HG03571 (cell line): ENCODE measurements at regions not wholly inside any gene's neighbourhood (a gene's known extent, or its start where the extent isn't known, plus 50 kb on each side); places are given as distances from the start of the nearest gene placed in this dataset.
"Not testable (repeated sequence)": the region's sequence is repeated elsewhere in the genome, so short reads cannot be mapped to it uniquely, and the experiment has no call there.

Experiments used
- ATAC-seq: cut with Tn5 transposase; IDR thresholded peaks from one replicate; pipeline ENCODE4 v1.9.1; 2021; ENCODE audit not compliant: unreplicated experiment

GRCh38 chr6:137707590-137708360, 159.3 kb upstream of the TNFAIP3 start:
- ATAC-seq: peak; percentile 52

GRCh38 chr6:137708481-137708880, 158.6 kb upstream of the TNFAIP3 start:
- no peak for ATAC-seq

- ATAC-seq: no peak
These were observed 157.4 kb upstream of the TNFAIP3 start for GRCh38 chr6:137709424-137710236.

- no peak for ATAC-seq
These were observed 155.1 kb upstream of the TNFAIP3 start for GRCh38 chr6:137711972-137712371.

GRCh38 chr6:137712587-137712986, 154.5 kb upstream of the TNFAIP3 start:
- no peak for ATAC-seq

GRCh38 chr6:137715589-137716045, 151.4 kb upstream of the TNFAIP3 start:
- ATAC-seq: no peak

GRCh38 chr6:137717074-137718073, 149.7 kb upstream of the TNFAIP3 start:
- ATAC-seq: no peak

GRCh38 chr6:137718903-137719302, 148.2 kb upstream of the TNFAIP3 start:
- ATAC-seq: not testable (repeated sequence)

GRCh38 chr6:137722749-137723272, 144.2 kb upstream of the TNFAIP3 start:
- no peak for ATAC-seq

- ATAC-seq: no peak
These were observed 143.6 kb upstream of the TNFAIP3 start for GRCh38 chr6:137723273-137724017.

- ATAC-seq: no peak
These were observed 143.0 kb upstream of the TNFAIP3 start for GRCh38 chr6:137724018-137724403.

- ATAC-seq: no peak
These were observed 142.4 kb upstream of the TNFAIP3 start for GRCh38 chr6:137724495-137725211.

- ATAC-seq: no peak
These were observed 141.1 kb upstream of the TNFAIP3 start for GRCh38 chr6:137725949-137726348.

GRCh38 chr6:137726582-137726981, 140.5 kb upstream of the TNFAIP3 start:
- no peak for ATAC-seq

GRCh38 chr6:137727216-137727765, 139.8 kb upstream of the TNFAIP3 start:
- ATAC-seq: no peak

GRCh38 chr6:137728386-137729349, 138.4 kb upstream of the TNFAIP3 start:
- ATAC-seq: no peak

GRCh38 chr6:137729866-137730629, 137.0 kb upstream of the TNFAIP3 start:
- no peak for ATAC-seq
